ENCODE measurements at regions not wholly inside any gene's neighbourhood (a gene's known extent, or its start where the extent isn't known, plus 50 kb on each side); places are given as distances from the start of the nearest gene placed in this dataset.

- no peaks in the 10 kb centered on the region for H3K79me2 ChIP-seq (ENCODE audit: insufficient read depth)
- H3K4me2 ChIP-seq (ENCODE audit: unreplicated experiment), result no peak overlapping the region
- no peaks in the 10 kb centered on the region for H4K20me1 ChIP-seq (ENCODE audit: insufficient read depth)
- no peaks in the 10 kb centered on the region for H3K9me3 ChIP-seq (ENCODE audit: low read depth)
- H3K27ac ChIP-seq, result no peak overlapping the region
- H3K4me1 ChIP-seq (ENCODE audit: insufficient read depth), result peaks cover 8% of the 10 kb centered on the region; the same call in 1 of the 2 replicates
- H3K4me3 ChIP-seq, result no peak overlapping the region
- DNase-seq, result no peak
- no peaks in the 10 kb centered on the region for H3K36me3 ChIP-seq (ENCODE audit: low read depth)
- H3K9ac ChIP-seq, result no peak overlapping the region
- 0 out of 2 replicates have a peak, but pooled peaks cover 5% of the 10 kb centered on the region for H3F3A ChIP-seq (ENCODE audit: insufficient read depth)
- WGBS, 2 experiments (ENCODE audit: low coverage in 1 of 2, low lambda C conversion rate in 2 of 2, missing lambda C conversion rate in 2 of 2), result 87 to 88% methylated on average over 3 of the region's 3 CpGs
- in situ Hi-C loops (cut with MboI), result no loop called here
- TF ChIP-seq EZH2 (IDR thresholded peaks at IDR 0.05; ENCODE audit: insufficient read depth, poor library complexity, severe bottlenecking) (no peak), EZH2phosphoT487 (IDR thresholded peaks at IDR 0.05; ENCODE audit: insufficient read depth, low read depth) (no peak)
- H3K9me2 ChIP-seq (ENCODE audit: insufficient read depth), result no peaks in the 10 kb centered on the region
- H3K27me3 ChIP-seq (replicated peaks; ENCODE audit: insufficient read depth), result no peaks in the 10 kb centered on the region
- H2AFZ ChIP-seq, result no peak overlapping the region
Measured at GRCh38 chr4:155569471-155569870, 97.2 kb upstream of the GUCY1A1 start.

DNA sequence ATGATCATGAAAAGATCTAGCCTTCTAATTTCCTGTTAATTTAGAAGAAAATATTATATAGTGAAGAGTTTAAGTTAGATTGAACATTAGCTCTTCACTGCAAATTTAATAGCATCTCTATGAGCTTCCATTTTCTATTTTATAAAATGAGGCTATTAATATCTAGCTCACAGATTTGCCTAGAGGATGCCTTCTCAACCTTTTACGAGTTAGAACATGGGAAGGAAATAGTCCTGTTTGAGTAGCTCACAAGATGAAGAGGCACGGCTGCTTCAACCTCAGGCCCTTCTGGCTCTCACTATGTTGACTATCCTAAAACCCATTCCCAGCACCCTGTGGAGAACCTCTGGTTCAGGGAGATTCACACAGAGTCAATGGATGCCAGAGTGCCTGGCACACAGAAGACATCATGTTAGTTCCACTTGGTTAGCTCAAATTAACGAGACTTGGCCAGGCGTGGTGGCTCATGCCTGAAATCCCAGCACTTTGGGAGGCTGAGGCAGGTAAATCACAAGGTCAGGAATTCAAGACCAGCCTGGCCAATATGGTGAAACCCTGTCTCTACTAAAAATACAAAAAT lies 97.9 kb upstream of the GUCY1A1 start:
- TF ChIP-seq EZH2 (IDR thresholded peaks at IDR 0.05; ENCODE audit: insufficient read depth, poor library complexity, severe bottlenecking) (no peak), EZH2phosphoT487 (IDR thresholded peaks at IDR 0.05; ENCODE audit: insufficient read depth, low read depth) (no peak)
- in situ Hi-C loops (cut with MboI), result no loop called here
- Histone ChIP-seq H3K36me3 (ENCODE audit: low read depth) (no peaks in the 10 kb centered on the region), H3K4me3 (no peak overlapping the region), H4K20me1 (ENCODE audit: insufficient read depth) (no peaks in the 10 kb centered on the region), H3K4me1 (ENCODE audit: insufficient read depth) (peaks cover 8% of the 10 kb centered on the region; the same call in 1 of the 2 replicates), H3K27me3 (replicated peaks; ENCODE audit: insufficient read depth) (no peaks in the 10 kb centered on the region), H3K9ac (no peak overlapping the region), H2AFZ (no peak overlapping the region), H3K4me2 (ENCODE audit: unreplicated experiment) (no peak overlapping the region), H3F3A (ENCODE audit: insufficient read depth) (0 out of 2 replicates have a peak, but pooled peaks cover 5% of the 10 kb centered on the region), H3K27ac (no peak overlapping the region), H3K79me2 (ENCODE audit: insufficient read depth) (no peaks in the 10 kb centered on the region), H3K9me2 (ENCODE audit: insufficient read depth) (no peaks in the 10 kb centered on the region), H3K9me3 (ENCODE audit: low read depth) (no peaks in the 10 kb centered on the region)
- WGBS, 2 experiments (ENCODE audit: low coverage in 1 of 2, low lambda C conversion rate in 2 of 2, missing lambda C conversion rate in 2 of 2), result 79 to 87% methylated on average over 4 of the region's 4 CpGs
- no peak for DNase-seq

- Histone ChIP-seq H2AFZ (no peak overlapping the region), H3K36me3 (ENCODE audit: low read depth) (no peaks in the 10 kb centered on the region), H3F3A (ENCODE audit: insufficient read depth) (0 out of 2 replicates have a peak, but pooled peaks cover 5% of the 10 kb centered on the region), H3K27me3 (replicated peaks; ENCODE audit: insufficient read depth) (no peaks in the 10 kb centered on the region), H3K4me2 (ENCODE audit: unreplicated experiment) (no peak overlapping the region), H3K79me2 (ENCODE audit: insufficient read depth) (no peaks in the 10 kb centered on the region), H3K27ac (no peak overlapping the region), H3K4me3 (no peak overlapping the region), H3K4me1 (ENCODE audit: insufficient read depth) (peaks cover 8% of the 10 kb centered on the region; the same call in 1 of the 2 replicates), H3K9me3 (ENCODE audit: low read depth) (no peaks in the 10 kb centered on the region), H4K20me1 (ENCODE audit: insufficient read depth) (no peaks in the 10 kb centered on the region), H3K9me2 (ENCODE audit: insufficient read depth) (no peaks in the 10 kb centered on the region), H3K9ac (no peak overlapping the region)
- in situ Hi-C loops (cut with MboI), result no loop called here
- DNase-seq, result peak; percentile 55
- TF ChIP-seq EZH2phosphoT487 (IDR thresholded peaks at IDR 0.05; ENCODE audit: insufficient read depth, low read depth), result no peak
- no peak for TF ChIP-seq EZH2 (IDR thresholded peaks at IDR 0.05; ENCODE audit: insufficient read depth, poor library complexity, severe bottlenecking)
- WGBS, 2 experiments (ENCODE audit: low coverage in 1 of 2, low lambda C conversion rate in 2 of 2, missing lambda C conversion rate in 2 of 2), result 6 to 30% methylated on average over 1 of the region's 1 CpG
Measured at GRCh38 chr4:155566354-155566753, 100.3 kb upstream of the GUCY1A1 start.

DNA sequence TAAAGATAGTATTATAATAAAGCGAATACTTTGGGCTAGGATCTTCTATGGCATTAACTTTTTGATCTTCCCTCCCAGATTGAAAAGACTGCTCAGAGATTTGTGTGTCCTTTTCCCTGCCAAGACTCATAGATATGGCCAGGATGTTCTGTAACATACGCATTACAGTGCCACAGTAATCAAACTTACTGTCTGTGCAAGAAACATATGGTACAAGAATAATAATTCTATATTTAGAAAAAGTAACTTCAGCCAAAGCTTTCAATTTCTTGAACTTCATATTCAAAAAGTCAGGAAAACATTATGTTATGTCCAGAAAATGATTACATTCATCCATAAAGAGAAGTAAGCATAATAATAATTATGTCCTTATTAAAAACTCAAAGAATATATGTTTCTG lies 100.9 kb upstream of the GUCY1A1 start:
- Histone ChIP-seq H3K9me3 (ENCODE audit: low read depth) (no peaks in the 10 kb centered on the region), H3K36me3 (ENCODE audit: low read depth) (no peaks in the 10 kb centered on the region), H3K4me2 (ENCODE audit: unreplicated experiment) (no peak overlapping the region), H3K4me1 (ENCODE audit: insufficient read depth) (peaks cover 8% of the 10 kb centered on the region; the same call in 1 of the 2 replicates), H3K9me2 (ENCODE audit: insufficient read depth) (no peaks in the 10 kb centered on the region), H3F3A (ENCODE audit: insufficient read depth) (0 out of 2 replicates have a peak, but pooled peaks cover 5% of the 10 kb centered on the region), H3K4me3 (no peak overlapping the region), H2AFZ (no peak overlapping the region), H3K9ac (no peak overlapping the region), H4K20me1 (ENCODE audit: insufficient read depth) (no peaks in the 10 kb centered on the region), H3K27me3 (replicated peaks; ENCODE audit: insufficient read depth) (no peaks in the 10 kb centered on the region), H3K27ac (no peak overlapping the region), H3K79me2 (ENCODE audit: insufficient read depth) (no peaks in the 10 kb centered on the region)
- WGBS, 2 experiments (ENCODE audit: low coverage in 1 of 2, low lambda C conversion rate in 2 of 2, missing lambda C conversion rate in 2 of 2), result 71 to 76% methylated on average over 2 of the region's 2 CpGs
- in situ Hi-C loops (cut with MboI), result no loop called here
- no peak for TF ChIP-seq EZH2phosphoT487 (IDR thresholded peaks at IDR 0.05; ENCODE audit: insufficient read depth, low read depth)
- TF ChIP-seq EZH2 (IDR thresholded peaks at IDR 0.05; ENCODE audit: insufficient read depth, poor library complexity, severe bottlenecking), result no peak
- DNase-seq, result no peak

Data from GM23248 (cell line).